ENCODE measurements at regions not wholly inside any gene's neighbourhood (a gene's known extent, or its start where the extent isn't known, plus 50 kb on each side); places are given as distances from the start of the nearest gene placed in this dataset.

GRCh38 chr1:47708019-47708535 is 270.2 kb downstream of the FOXD2 start:
- peaks cover 7 to 87% (median 58%) of the 10 kb centered on the region in 7 donors for H3K27me3 ChIP-seq (replicated peaks in 1 of 7)

DNA sequence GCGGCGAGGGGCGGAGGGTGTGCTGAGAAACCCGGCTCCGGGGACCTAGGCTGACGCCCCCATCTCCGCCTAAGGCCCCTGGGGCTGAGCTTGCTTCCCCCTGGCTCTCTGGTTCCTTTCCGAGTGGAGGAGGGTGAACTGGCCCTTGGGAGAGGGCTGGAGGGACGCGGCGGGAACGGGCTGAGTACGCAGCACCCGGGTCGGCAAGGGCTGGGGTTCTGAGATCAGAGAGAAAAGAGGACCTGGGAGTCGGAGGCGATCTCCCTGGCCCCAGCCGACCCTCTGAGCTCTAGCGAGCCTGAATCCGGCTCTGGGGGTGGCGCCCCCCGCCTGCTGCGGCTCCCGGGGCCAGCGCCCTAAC is 270.8 kb downstream of the FOXD2 start:
- intact Hi-C loops (cut with DNase I; ENCODE audit: low total_unique reads) = no loop called here
- no peak for DNase-seq
- WGBS, 5 donors = 7 to 21% (median 16%) methylated on average over 16 to 25 of the region's 25 CpGs
- TF ChIP-seq, protein P1, sequence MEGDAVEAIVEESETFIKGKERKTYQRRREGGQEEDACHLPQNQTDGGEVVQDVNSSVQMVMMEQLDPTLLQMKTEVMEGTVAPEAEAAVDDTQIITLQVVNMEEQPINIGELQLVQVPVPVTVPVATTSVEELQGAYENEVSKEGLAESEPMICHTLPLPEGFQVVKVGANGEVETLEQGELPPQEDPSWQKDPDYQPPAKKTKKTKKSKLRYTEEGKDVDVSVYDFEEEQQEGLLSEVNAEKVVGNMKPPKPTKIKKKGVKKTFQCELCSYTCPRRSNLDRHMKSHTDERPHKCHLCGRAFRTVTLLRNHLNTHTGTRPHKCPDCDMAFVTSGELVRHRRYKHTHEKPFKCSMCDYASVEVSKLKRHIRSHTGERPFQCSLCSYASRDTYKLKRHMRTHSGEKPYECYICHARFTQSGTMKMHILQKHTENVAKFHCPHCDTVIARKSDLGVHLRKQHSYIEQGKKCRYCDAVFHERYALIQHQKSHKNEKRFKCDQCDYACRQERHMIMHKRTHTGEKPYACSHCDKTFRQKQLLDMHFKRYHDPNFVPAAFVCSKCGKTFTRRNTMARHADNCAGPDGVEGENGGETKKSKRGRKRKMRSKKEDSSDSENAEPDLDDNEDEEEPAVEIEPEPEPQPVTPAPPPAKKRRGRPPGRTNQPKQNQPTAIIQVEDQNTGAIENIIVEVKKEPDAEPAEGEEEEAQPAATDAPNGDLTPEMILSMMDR (IDR thresholded peaks at IDR 0.05 in 8 of 11, conservative IDR thresholded peaks at IDR 0.05 in 3 of 11) = no peak
- TF ChIP-seq POLR2AphosphoS5 (IDR thresholded peaks at IDR 0.05) (no peak), POLR2A (IDR thresholded peaks at IDR 0.05) (no peak)
- peak overlapping the region in 2 of 8 donors; percentile 37 to 66 for H3K4me3 ChIP-seq
- H3K4me1 ChIP-seq = peaks cover 9 to 42% (median 28%) of the 10 kb centered on the region in 6 donors
- no peaks in the 10 kb centered on the region for H3K36me3 ChIP-seq
- no peaks in the 10 kb centered on the region for H3K9me3 ChIP-seq
- H3K27me3 ChIP-seq (replicated peaks in 1 of 7) = peaks cover 7 to 92% (median 63%) of the 10 kb centered on the region in 7 donors
- H3K27ac ChIP-seq = no peak overlapping the region

More at GRCh38 chr1:47708019-47708535, 270.2 kb downstream of the FOXD2 start:
- 14 to 19% (median 15%) methylated on average over 21 of the region's 21 CpGs for WGBS, 5 donors
- H3K27ac ChIP-seq = no peak overlapping the region
- H3K4me1 ChIP-seq = peaks cover 9 to 42% (median 28%) of the 10 kb centered on the region in 6 donors
- H3K36me3 ChIP-seq = no peaks in the 10 kb centered on the region
- TF ChIP-seq POLR2A (IDR thresholded peaks at IDR 0.05) (no peak), POLR2AphosphoS5 (IDR thresholded peaks at IDR 0.05) (no peak)
- TF ChIP-seq, protein P1 (IDR thresholded peaks at IDR 0.05 in 8 of 11, conservative IDR thresholded peaks at IDR 0.05 in 3 of 11) = no peak
- intact Hi-C loops (cut with DNase I; ENCODE audit: low total_unique reads) = no loop called here
- no peaks in the 10 kb centered on the region for H3K9me3 ChIP-seq
- no peak overlapping the region for H3K4me3 ChIP-seq
- no peak for DNase-seq

DNA sequence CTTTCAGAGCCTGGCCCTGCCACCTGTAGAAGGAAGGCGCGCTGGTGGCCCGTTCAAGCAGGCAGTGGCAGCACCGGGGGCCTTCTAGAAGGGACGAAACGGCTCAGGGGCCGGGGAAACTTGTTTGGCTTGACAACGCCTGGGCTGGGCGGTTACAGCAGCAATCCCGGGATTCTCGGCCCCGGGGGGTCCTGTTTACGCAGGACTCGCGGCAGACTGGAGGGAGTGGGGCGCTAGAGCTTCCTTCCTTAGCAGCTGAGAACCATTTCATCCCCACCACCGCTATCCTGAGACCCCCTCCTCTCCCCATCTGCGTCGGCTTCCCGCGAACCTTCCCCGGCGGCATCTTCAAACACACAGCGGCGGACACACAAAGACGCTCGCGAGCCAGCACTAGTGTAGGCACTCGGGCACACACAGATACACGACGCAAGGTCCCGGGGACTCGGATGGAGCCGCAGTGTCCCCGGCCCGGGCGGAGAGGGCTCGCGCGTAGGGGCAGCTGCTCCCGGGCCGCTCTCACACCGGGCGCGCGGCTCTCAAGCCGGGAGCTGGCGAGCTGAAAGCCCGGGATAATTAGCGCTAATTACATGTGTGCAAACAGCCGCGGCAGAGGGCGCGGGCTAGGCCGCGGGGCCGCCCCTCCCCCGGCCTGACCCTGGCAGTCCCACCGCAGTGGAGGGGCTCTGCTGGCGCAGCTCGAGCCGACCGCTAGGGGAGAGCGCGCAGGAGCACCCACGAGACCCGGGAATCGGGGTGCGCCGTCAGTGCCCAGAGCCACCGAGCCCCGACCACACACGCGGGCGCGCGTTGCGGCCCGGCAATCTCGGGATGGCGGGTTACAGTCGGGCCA is 271.4 kb downstream of the FOXD2 start:
- peaks cover 9 to 42% (median 28%) of the 10 kb centered on the region in 6 donors for H3K4me1 ChIP-seq
- no peaks in the 10 kb centered on the region for H3K9me3 ChIP-seq
- H3K36me3 ChIP-seq = no peaks in the 10 kb centered on the region
- peaks cover 7 to 98% (median 67%) of the 10 kb centered on the region in 7 donors for H3K27me3 ChIP-seq (replicated peaks in 1 of 7)
- intact Hi-C loops (cut with DNase I; ENCODE audit: low total_unique reads) = no loop called here
- WGBS, 5 donors = 1 to 4% (median 3%) methylated on average over 41 to 82 of the region's 82 CpGs
- H3K4me3 ChIP-seq = peak overlapping the region in 7 of 8 donors; percentile 9 to 66 (median 29)
- TF ChIP-seq, protein P1 (IDR thresholded peaks at IDR 0.05 in 8 of 11, conservative IDR thresholded peaks at IDR 0.05 in 3 of 11) = peak in 4 of 11 experiments; percentile 21 to 45 (median 30)
- no peak for TF ChIP-seq POLR2A (IDR thresholded peaks at IDR 0.05)
- no peak for DNase-seq
- H3K27ac ChIP-seq = peak overlapping the region in 1 of 8 donors; percentile 14

DNA sequence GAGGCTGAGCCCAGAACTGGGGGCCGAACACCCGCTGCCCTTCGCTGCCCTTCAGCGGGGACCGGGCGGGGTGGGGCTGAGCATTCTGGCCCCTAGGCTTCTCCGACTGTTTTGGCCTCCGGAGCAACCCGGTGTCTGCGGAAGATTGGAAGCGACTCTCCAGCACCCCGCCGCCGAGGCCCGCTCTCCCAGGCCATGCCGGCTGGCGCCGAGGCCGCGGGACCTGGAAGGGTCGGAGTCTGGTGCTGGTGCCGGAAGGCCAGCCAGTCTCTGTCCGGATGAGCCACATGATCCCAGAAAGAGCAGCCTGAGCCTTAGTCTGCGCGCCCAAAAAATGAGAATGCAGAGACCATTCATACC is 272.0 kb downstream of the FOXD2 start:
- no peak for DNase-seq
- intact Hi-C loops (cut with DNase I; ENCODE audit: low total_unique reads) = loop anchor here (5.0 kb wide), 2 partner anchors 273 to 533 kb away; partner anchors contain the start of gene FOXD2
- H3K4me1 ChIP-seq = peaks cover 9 to 38% (median 28%) of the 10 kb centered on the region in 6 donors
- whole genome bisulfite sequencing, 5 donors = 3 to 4% (median 3%) methylated on average over 13 to 25 of the region's 25 CpGs
- H3K36me3 ChIP-seq = no peaks in the 10 kb centered on the region
- H3K9me3 ChIP-seq = no peaks in the 10 kb centered on the region
- H3K4me3 ChIP-seq = peak overlapping the region in 7 of 8 donors; percentile 9 to 66 (median 29)
- peaks cover 7 to 100% (median 67%) of the 10 kb centered on the region in 7 donors for H3K27me3 ChIP-seq (replicated peaks in 1 of 7)
- TF ChIP-seq, protein P1 (IDR thresholded peaks at IDR 0.05 in 8 of 11, conservative IDR thresholded peaks at IDR 0.05 in 3 of 11) = peak in 1 of 11 experiments; percentile 1
- TF ChIP-seq POLR2AphosphoS5 (IDR thresholded peaks at IDR 0.05) (no peak), POLR2A (IDR thresholded peaks at IDR 0.05) (no peak)
- peak overlapping the region in 1 of 8 donors; percentile 14 for H3K27ac ChIP-seq
